ENCODE measurements at regions not wholly inside any gene's neighbourhood (a gene's known extent, or its start where the extent isn't known, plus 50 kb on each side); places are given as distances from the start of the nearest gene placed in this dataset.

DNA sequence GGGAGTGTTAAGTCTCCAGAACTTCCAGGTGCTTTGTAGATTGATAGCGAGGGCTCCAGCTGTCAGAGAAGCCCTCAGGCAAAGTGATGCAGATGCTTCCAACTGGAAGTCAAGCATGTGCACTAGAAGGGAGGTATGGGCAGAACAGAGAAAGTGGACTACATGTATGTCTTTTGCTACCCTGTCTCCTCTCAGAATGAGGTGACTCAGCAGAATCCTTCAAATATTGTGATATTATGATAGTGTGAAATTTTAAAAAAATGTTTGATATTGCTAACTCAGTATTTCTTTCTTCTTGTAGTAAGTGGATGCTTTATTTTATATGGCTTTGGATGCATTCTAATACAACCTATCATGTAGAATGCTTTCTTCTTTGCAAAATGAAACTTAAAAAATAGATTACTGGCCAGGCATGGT, 138.9 kb upstream of the SVIL start:
- no peak for TF ChIP-seq BACH1 (tag; IDR thresholded peaks at IDR 0.05)
- no peak for TF ChIP-seq TAF1 (IDR thresholded peaks at IDR 0.05; ENCODE audit: control insufficient read depth, extremely low read depth, insufficient read depth, low read length, severe bottlenecking)
- no peak for TF ChIP-seq MYC (IDR thresholded peaks at IDR 0.05; ENCODE audit: low read depth, low read length)
- TF ChIP-seq MYC (CRISPR knock-in tag; IDR thresholded peaks at IDR 0.05; ENCODE audit: borderline replicate concordance, low read depth): no peak
- TF ChIP-seq KDM1A (IDR thresholded peaks at IDR 0.05): no peak
- TF ChIP-seq ARNT (IDR thresholded peaks at IDR 0.05): no peak
- TF ChIP-seq ZNF347 (CRISPR knock-in tag; IDR thresholded peaks at IDR 0.05; ENCODE audit: low read depth): no peak
- TF ChIP-seq E2F1 (CRISPR knock-in tag; IDR thresholded peaks at IDR 0.05): no peak
- TF ChIP-seq CTCF (IDR thresholded peaks at IDR 0.05 in 2 of 3, conservative IDR thresholded peaks at IDR 0.05 in 1 of 3; ENCODE audit: insufficient read depth in 2 of 3, low read depth in 1 of 3, low read length in 3 of 3): no peak
- no peak for TF ChIP-seq ZEB2 (IDR thresholded peaks at IDR 0.05)
- no peak for TF ChIP-seq ZNF274 (IDR thresholded peaks at IDR 0.05; ENCODE audit: borderline replicate concordance, low read depth, low read length)
- no peak for TF ChIP-seq ELF1 (tag; IDR thresholded peaks at IDR 0.05)
- TF ChIP-seq ERF (CRISPR knock-in tag; IDR thresholded peaks at IDR 0.05): no peak

Measured in K562 (cell line).